GM21528 (cell line): ENCODE measurements at regions not wholly inside any gene's neighbourhood (a gene's known extent, or its start where the extent isn't known, plus 50 kb on each side); places are given as distances from the start of the nearest gene placed in this dataset.

Source experiments
- ATAC-seq: cut with Tn5 transposase; IDR thresholded peaks from one replicate; pipeline ENCODE4 v1.9.1; 2021; ENCODE audit warnings: mild to moderate bottlenecking, moderate library complexity; ENCODE audit not compliant: unreplicated experiment, low FRiP score

DNA sequence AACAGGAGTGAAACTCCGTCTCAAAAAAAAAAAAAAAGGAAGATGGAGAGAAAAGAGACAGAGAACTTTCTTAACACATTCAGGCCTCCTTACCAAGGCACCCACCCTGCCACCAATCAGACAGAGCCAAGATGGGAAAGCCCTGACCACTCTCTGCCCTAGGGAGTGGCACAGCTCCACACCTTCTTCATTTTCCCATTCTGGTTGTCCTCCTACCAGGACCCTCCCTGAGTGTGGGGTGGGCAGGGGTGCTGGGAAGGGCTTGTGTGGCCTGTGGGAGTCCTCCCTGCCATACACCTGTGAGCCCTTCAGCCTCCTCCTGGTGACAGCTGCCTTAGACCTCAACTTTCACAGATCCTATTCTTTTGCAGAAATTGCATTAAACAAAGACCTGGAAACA is 513.6 kb downstream of the BCL11B start:
- no peak for ATAC-seq

DNA sequence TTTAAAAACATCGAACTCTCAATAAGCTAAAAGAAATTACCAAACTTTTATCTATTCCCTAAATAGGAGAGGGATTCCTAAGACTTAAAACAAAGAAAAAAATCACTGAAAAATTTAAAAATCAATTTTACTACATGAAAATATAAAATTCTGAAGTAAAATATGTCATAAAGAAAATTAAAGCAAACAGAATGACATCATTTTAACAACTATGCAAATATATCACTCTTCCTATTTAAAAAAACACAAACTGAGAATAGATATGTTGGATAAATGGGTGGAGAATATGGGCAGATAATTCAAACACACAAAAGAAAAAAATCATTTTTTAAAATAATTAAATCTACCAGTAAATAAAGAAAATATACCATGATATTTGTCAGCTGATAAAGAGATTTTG is 510.0 kb downstream of the BCL11B start:
- no peak for ATAC-seq

DNA sequence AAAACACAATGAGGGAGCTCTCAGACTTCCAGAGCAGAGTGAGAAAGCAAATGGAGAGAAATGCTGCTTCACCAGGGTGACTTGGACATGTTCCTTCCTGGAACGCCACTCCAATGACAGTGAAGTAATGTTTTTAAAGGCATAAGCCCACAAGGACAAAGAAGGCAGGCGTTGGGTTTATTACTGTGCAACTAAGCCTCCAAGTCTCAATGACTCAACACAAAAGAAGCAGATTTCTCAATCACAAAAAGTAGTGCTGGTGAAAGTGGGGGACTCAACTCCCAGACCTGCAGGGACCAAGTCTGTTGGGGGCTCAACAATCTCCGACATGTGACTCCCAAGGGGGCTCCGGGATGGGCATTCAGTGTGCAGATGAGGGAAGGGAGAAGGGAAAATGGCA is 505.2 kb downstream of the BCL11B start:
- no peak for ATAC-seq

DNA sequence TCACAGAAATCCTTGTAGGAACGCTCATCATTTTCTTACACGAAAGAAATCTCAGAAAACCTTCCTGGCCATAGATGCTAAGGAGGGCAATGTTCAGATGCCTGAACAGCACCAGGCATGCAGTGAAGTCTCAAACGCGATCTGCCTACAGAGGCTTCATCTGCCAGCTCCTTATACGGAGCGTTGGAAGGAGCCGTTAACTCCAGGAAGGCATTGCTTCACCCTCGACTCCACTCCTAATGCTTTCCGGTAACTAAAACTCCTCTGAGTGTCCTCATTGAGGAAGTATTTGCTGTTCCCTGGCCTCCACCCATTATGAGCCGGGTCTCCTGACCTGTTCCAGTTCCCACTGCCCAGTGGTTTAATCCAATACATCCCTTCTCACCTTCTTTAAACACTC is 502.7 kb downstream of the BCL11B start:
- ATAC-seq, result no peak

DNA sequence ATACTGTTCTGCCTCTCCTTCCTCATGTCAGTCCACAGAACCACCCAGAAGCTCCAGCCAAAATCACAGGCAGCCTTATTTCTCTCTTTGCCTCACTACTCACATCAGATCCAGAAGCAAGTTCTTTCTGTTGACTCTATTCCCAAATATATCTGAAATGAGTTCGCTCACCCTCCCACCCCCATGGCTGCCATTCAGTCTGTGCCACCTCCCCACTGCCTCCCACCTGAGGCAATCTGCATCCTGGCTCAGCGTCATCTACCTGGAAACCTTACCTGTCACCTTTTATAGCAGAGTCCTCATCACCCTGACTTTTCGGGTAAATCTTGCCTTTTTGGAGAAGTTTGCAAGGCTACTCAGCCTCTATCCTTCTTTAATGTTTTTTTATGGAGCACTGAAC is 501.8 kb downstream of the BCL11B start:
- ATAC-seq, result no peak

DNA sequence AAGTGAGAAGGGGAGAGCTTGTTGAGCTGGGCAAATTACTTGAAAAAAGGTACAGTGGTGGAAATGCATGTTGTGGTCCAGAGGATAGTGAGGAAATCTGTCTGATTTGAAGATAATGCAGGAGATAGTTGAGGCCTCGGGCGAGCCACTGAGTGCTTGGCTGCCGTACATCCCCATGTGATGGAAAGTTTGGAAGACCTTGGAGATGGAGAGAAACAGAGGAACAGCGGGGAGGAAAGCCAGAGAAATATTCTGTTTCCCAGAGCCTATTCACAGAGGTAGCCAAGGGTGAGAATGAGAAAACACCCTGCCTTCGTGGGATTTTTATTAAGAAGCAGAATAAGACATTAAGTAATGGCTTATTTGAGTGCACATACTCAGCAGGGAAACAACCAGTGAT is 498.2 kb downstream of the BCL11B start:
- no peak for ATAC-seq

DNA sequence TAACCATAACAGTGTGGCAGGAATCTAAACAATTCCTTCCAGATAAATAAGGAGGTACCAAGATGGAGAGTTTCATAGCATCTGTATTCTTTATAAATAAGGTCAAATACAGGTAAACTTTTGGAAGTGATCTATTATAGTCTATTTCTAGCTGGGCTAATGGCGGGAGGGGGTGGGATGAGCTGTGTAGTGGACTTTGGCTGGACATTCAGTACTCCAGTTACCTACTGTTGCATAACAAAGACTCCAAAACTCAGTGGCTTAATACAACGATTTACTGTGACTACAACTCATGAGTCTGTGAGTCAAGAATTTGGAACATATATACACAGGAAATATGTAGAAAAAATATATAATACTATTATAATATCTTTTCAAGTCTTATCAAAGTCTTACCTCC is 496.1 kb downstream of the BCL11B start:
- no peak for ATAC-seq

DNA sequence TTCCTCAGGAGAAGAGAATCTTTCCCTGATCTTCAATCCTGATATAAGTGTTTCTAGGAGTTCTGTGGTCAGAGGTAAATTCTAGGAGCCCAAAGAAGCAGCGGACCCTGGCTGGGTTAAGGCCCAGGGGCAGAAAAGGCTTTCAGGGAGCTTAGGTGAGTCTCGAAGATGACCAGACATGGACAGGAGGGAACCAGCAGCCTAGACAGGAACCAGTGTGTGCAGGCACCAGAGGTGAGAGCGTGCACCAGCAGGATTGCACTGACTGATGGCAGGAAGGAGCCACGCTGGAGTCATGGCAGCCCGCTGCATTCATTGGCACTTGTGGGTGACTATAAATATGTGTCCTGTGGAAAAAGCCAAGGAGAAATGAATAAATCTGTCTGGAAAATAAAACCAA is 489.9 kb downstream of the BCL11B start:
- no peak for ATAC-seq

DNA sequence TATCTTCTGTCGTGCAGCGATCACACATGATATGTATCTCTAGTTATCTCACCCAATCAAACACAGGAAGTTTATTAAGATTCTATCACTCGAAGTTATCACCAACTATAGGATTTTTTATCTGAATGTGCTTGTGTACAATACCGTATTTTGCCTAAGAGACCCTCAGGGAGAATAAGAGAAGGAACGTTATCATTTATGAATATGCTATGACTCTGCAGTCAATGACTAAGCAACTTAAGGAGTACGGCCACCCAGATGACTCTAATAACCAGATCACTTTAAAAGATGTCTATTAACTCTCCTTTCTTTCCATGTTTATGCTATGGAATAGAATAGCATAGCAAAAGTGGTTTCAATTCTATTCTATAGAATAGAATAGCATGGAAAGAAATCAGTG is 486.4 kb downstream of the BCL11B start:
- no peak for ATAC-seq

DNA sequence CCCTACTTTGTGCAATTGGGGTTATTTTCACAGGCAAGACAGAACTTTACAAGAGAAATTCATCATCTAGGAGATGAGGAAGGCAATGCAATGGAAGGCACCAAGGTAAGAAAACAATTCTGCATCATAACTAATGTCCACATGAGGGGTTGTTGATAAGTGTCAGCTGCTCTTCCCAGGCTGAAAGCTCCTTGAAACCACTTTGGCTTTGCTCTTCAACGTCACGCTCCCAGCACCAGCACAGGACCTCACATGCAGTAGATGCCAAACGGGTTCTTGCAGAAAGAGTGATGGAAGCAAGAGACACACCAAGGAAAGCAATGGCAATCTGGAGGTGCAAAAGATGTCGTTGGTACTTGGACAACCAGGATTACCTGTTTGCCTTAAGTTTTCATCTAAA is 485.5 kb downstream of the BCL11B start:
- ATAC-seq, result no peak

DNA sequence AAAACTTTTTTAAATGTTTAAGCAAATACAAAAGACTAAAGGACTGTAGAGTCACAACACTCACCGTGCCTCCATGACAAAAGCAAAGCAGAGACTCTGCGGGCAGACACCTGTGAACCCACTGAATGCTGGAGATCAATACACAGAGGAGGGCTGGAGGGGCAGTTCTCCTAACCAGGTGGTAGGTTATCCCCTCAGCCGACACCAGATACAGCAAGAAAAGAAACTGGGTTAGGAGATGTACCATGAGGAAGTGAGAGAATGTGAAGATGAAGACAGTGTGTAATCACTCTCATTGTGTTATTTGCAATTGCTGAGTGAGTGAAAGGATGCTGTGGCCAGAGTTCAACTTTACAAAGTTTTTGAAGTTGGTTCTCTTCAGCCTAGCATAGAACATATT is 480.3 kb downstream of the BCL11B start:
- ATAC-seq, result no peak

DNA sequence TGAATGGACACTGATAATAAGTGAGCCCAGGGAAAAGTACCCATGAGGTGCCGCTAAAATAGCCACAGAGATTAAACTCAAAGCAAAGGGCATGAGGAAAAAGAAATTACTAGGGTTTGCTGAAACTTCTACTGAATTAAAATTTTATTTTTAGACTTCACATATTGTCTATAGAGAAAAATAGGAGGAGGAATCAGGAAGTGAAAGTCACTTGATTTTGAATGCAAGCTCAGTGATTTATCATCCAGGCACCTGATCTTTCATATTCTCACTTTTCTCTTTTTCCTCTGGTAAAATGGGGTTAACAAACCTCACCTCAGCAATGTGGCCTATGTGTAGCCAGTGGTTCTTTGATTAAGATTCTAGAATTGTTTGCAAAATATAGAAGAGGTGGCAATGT is 479.8 kb downstream of the BCL11B start:
- no peak for ATAC-seq

DNA sequence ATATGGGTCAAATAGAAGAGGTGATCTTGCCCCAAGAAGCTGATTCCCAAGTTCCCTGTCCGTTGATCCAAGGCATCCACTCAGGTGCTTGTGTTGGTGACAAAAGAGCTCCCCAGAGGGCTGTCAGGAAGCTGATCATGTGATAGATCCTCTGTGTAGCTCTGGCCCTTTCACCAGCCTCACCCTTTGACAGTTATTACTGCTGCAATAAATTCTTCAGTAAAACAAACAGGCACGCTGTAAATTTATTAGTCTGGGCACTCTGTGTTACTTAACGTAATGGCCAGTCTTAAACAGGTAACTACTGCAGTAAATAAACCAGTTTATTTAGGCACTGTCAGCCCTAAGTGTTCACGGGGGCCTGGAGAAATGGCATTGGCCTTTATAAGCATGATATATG is 473.9 kb downstream of the BCL11B start:
- ATAC-seq, result no peak

DNA sequence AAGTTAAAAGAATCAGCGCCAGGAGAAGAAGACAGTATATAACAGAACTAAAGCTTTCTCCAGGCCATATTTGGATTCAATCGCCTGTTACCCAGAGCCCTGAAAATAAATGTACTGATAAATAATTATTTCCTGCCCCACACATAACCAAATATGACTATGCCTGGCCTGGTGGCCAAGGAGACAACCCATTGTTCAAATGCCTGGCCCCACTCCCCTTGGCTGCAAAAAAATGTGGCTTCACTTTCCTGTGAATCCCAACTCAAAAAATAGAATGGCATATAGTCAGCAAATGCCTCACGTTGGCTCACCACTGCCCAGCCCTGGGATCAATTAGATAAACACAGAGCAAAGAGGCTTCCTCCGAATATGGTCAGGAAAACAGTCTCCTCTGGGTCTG is 472.1 kb downstream of the BCL11B start:
- no peak for ATAC-seq

DNA sequence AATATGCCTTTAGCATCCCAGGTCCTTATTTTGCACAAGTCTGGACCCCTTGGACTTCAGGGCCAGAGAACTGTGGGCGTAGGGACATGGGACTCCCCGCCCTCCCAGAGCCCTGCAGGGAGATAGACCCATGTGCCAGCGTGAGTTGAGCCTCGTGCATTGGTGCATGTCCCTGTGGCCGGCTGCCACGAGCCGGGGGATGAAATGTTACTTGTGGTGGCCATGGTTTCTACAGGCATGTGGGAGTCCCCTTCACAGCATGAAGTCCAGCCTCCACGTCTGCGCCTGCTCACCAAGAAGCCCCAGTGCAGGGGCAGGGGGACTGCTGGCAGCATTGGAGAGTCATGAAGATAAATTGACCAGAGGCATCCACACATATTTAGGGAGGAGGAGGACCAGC is 470.0 kb downstream of the BCL11B start:
- no peak for ATAC-seq

DNA sequence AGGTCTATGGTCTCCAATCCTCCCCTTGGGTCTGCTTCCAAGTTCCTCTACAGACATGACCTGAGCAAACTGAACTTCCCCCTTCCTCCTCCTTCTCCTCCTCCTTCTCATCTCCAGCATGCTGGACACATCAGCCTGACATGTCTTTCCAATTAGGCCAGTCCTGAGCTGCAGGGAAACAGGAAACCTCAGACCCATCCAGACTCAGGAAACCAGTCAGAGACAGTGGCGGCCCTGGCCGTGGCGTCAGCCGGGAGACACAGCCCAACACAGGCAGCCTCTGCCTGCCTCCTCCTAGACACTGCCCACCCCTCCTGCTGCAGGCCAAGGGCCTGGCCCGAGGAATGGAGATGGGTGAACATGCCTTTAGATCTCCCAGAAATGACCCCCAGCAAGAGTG is 468.8 kb downstream of the BCL11B start:
- ATAC-seq, result no peak

DNA sequence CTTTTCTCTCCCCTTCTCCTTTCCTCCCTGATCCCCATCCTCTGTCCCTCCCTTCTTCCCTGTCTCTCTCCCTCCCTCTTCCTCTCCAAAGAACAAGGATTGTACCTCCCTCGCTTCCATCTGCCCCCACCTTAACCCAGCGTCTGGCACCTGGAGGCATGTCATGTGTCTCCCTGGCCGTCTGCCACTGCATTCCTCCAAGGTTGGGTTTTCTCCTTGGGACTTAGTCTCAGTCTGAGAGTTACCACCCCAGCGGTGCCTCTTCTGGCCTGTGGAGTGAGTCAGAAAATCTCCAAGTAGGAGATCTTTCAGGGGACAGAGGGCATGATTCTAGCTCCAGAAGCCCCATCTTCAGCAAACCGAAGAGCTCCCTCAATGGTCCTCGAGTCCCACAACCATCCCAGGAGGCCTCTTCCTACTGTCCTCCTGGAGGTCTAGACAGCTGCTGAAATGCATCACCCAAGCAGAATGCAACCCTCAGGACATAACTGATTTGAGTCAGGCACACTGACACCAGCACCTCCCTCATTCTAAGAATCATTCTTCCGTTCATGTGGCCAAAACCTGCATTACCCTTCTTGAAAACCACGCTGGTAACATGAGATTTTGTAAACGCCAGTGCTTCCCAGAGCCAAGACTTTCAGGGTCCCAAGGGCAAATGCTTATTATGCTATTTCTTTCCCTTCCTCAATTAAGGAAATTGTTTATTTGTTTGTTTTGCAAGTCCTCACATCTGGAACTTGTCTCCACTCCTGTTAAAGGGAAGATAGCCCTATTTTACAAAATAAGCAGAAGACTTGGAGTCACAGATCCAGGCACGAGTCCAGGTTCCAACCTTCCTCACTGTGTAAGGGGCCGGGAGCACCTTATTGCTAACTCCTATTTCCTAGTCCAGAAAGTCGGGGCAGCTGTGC is 463.2 kb downstream of the BCL11B start:
- ATAC-seq, result no peak

DNA sequence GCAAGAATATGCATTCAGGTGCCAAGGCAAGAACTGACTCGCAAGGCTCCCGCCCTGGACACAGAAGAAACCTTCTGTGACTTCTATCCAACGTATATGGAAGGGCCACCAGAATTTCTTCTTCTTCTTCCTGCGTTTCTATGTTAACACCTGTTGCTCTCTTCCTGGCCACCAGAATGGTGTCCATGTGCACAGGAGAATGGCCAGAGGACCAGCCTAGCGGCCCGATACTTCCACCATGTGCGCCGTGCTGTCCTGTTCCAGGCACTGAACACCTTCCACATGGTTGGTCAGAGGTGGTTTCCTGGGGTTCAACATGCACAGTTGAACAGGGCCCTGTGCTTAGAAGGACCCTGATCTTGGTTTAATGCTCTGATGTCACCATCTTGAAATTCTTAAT is 455.8 kb downstream of the BCL11B start:
- ATAC-seq, result no peak

DNA sequence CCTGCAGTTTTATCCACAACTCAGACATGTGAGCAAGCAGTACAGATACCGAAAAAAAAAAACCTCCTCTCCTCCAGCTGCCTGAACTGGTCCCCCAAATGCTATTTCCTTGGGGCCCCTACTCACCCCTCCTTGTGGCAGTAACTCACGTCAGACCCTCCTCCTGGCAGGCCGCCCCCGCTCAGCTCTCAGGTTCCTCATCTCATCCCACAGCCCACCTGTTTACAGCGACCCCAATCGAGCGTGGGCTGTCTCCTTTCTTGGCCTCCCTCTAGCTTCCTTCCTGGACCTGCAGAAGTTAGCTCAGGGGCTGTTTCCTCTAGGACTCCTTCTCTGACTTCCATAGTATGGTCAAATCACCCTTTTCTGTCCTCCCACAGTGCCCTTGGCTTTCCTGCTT is 455.3 kb downstream of the BCL11B start:
- ATAC-seq, result no peak

DNA sequence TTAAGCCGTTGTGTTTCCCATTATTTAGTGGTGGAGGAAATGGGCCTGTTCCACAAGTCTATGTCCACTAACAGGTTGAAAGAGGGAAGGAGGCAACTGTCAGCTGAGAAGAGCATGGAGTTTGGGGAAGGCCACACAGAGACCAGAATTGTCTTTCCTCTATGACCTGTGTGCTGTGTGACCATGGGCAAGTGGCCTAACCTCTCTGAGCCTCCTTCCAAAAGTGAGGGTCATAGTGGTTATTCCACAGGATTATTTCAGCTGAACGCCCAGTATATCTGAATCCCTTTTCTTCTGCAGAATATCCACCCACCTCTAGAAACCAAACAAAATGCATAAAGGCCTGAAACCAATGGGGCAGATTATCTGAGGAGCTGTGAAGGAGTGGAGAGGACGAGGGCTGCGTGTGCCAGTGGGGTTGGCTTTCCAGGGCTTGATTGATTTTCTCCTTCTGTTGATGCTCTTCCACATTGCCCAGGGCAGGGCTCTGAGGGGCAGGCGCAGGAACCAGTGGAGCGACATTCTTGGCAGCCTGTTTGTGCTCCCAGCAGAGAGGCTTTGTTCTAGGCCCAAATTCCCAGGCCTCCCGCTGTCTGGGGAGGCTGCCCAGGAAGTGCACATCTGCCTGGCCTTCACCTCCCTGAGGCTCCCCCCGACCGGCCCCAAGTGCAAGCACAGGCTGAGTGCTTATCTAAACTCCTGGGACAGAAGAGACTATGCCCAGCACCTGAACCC is 452.7 kb downstream of the BCL11B start:
- ATAC-seq, result no peak

DNA sequence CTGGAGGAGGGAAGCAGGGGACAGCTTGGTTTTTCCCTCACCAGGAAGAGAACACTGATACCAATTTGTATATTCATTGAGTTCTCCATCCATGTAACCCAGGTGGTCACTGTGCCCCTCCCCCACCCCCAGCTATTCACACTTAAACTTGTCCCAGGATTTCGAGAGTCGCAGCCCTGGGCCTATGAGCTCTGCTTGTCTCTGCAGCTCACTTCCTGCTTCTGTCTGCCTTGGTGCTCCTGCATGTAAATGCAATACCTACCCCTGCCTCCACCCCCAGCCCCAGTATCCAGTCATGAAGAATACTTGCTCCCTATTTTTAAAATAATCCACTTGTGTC is 452.2 kb downstream of the BCL11B start:
- no peak for ATAC-seq

DNA sequence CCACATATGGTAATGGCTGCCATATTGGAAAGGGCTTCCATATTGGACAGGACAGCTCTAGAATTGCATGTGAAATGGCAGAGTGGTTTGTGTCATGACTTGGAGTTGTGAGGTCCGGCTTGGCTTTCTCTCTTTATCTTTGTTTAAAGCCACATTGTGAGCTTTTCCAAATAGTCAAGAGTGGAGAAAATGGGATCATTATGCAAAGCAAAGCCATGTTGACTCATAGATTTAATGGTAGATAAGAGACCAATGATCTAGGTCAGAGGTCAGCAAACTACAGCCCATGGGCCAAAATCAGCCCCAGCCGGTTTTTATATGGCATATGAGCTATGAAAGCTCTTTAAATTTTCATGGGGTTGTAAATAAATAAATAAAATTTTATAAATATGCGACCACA is 449.1 kb downstream of the BCL11B start:
- ATAC-seq, result no peak
